NCI-H526 treated with DMSO at 0.1 percent for 48 hours (cell line): ENCODE measurements at regions not wholly inside any gene's neighbourhood (a gene's known extent, or its start where the extent isn't known, plus 50 kb on each side); places are given as distances from the start of the nearest gene placed in this dataset.

Experiments
- DNase-seq: peaks from one replicate; lab custom pipeline; 2025; lab: John Stamatoyannopoulos, UW

DNA sequence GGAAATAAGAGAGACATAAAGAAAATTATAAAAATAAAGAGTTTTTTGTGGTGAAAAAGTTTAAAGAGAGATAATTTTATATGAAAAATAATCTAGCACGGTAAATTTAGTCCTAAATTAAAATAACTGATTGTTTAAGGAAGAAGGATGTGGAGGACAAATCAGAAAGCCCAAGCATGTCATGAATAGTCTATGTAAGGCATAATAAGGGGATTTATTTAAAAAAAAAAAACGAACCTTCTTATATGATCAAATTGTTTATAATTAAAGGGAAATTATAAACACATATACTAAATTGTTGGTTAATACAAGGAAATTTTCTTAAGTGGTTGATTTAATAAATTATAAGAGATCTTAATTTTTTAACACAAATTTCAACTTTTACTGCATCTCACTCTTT, 551.8 kb upstream of the TYRP1 start:
- DNase-seq: no peak

DNA sequence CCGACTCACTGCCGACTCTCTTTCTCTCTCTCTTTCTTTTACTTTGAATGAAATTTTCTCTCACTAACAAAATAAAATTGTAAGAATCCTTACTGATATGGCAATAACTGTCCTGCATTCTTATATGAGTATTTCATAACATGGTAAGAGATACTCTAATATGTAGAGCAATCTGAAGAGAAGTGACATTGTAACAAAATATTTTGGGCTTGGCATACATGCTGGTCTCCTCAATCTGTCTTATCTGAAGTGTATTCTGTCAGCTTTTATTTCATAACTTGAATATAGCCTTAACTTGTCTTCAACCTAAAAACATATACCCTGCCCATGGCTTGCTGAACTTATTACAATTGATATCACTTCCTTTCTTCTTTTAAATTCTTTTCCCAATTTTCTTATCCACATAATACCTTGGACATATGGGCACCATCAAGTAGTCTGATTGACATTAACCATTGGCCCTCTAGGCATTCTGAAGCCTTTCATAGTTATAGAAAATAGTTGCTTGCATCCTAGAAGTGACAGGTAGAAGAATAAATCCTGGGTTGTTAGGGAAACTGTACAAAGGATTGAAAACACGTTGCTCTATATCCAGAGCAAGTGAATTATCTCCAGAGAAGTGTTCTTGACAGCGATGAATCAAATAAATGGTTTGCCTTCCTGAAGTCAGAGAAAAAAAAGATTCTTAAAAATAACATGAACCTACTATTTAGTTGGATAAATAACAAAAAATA, 537.6 kb upstream of the TYRP1 start:
- no peak for DNase-seq

DNA sequence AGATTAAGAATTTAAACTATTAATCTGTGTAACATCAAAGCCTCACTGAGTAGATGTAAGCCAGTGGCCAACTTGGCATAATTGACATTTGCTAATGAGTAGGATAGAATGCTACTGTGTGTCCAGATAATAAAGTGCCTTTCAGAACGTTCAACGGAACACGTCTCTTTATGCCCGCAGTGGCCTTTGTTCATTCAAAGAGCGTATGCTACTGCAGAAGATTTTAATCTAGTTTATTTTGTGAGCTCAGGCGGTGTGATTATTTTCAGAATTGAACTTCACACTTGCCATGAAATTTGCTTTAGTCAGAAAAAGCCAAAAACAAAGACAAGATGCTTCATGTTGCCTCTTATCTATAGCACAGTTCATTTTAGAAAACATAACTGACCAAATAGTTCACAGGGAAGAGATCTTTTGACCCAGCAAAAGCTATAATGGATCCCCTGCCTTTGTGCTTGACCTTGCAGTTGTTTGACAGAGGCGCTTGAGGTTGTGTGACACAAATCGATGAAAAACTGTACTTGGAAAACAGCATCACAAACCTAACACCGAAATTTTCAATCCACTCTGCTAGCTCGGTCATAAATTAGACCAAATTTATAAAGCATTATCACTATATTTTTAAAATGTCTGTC, 530.9 kb upstream of the TYRP1 start:
- DNase-seq: no peak

DNA sequence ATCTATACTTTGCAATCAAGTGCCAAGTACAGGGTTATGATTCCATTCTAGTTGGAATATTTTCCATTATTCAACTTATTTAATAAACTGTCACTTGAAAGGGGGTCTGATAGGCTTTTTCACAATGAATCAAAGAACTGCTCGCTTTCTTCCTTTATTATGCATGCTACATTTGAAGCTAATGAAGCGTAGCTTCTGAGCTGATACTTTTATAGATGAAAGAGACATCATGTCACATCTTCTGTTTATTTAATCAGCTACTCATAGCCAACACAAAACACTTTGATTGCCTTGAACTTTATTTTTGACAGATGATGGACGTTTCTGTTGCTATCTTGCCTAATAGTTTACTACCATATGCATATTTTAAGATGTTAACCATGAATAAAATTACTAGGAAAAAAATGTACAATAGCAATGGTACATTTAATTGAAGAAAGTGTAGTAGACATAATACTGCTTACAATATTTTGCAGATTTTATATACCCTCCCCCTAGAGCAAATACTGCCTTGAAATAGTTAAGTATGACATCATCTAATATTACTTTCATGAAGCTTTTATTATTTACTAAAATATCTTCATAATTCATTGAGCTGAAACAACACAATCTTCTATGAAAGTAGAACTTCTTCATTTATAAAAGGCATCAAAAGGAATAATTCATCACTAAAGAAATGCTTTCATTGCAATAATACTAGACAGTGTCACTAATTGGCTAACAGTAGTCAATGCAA, 529.3 kb upstream of the TYRP1 start:
- DNase-seq: no peak

DNA sequence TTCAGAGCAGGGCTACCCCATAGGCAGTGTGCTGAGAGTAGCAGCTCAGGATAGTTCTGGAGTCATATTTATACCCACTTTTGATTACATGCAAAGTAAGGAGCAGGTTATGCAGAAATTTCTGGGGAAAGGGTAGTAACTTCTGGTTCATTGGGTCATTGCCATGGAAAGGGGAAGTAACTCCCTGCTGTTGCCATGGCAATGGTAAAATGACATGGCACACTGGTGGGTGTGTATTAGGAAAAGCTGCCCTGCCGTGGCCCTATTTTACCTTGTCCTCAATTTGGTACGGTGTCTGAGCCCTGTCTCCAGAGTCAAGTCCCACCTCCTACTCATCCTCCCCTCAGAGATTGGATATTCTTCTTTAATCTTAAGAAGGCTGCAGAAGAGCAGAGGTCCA, 526.7 kb upstream of the TYRP1 start:
- no peak for DNase-seq

DNA sequence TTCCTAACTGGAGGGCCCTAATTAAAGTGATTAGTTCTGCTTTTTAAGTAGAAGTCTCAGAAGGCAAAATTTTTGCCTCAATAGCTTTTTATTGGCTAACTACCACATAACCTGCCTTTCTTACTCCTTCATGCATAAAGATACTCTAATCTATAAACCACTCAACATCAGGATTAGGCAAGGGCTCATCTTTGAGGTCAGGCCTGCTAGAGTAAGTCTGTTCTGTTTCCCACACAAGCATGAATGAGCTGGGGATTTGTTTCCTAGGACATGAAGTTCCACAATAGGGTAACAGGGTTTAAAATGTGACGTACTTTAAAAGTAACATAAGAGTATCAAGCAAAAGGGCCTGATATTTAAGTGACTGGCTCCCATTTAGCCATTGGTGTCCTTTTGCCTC, 522.7 kb upstream of the TYRP1 start:
- no peak for DNase-seq

DNA sequence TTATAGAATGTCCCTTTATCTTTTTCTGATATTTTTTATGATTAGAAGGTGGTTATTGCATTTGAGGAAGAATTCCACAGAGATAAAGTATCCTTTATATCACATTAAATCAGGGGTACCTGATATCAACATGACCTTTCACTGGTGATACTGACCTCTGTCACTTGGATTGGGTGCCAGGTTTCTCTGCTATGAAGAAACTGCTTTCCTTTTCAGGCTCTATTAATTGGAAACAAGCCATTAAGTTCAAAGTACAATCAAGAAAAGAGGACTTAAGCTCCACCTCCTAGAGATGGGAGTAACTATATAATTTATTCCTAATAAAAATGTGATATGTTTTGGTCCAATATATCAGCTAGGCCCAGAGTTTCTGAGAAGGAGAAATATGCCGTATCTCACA, 514.6 kb upstream of the TYRP1 start:
- no peak for DNase-seq

DNA sequence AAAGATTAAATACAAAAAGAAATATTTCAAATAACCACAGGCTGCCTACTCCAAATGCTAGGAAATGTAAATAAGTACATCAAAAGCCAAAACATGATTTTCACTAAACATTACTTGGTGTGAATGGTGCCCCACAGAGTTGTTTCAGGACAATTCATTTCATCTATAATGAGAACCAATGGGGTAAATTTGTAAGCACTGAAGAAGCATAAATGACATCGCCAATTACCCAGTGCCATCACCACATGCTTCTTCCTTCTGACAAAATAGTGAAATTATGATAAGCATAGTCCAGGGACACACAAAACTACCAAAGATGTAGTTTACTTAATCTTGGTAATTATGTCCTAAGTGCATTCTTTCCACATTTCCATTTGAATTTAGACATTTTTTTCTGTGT, 510.4 kb upstream of the TYRP1 start:
- no peak for DNase-seq

DNA sequence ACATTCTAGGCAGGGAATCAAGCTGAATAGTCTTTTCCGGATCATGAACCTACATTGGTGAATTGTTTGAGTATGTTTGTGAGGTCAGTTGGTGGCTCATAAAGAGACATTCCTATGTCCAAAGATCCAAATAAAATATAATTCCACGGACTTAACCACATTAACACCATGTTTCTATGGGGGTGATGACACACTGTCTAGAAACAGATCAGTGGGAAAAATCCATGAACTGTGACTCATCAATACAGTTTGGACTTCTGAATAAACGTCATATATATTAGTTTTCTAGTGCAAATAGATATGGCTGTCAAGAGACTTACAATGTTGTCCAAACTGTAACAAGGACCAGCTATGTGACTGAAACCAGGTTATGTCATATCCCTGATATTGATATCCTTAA, 509.9 kb upstream of the TYRP1 start:
- DNase-seq: no peak

DNA sequence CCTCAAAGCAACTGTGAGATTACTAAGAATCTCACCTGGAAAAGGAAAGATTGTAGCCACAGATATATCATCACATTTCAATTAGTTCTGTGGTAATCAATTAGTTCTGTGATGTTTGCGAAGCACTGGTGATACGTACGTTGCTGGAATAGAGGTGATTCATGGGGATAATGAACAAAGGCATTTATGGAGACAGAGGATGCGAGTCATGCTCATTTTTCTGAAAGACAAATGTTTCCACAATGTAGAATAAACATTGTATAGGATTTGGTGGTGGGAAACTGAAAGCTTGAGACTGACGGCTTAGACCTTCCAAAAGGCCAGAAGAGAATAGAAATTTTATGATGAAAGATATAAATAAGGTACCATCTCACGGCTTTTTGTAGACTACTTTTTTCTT, 507.3 kb upstream of the TYRP1 start:
- no peak for DNase-seq

DNA sequence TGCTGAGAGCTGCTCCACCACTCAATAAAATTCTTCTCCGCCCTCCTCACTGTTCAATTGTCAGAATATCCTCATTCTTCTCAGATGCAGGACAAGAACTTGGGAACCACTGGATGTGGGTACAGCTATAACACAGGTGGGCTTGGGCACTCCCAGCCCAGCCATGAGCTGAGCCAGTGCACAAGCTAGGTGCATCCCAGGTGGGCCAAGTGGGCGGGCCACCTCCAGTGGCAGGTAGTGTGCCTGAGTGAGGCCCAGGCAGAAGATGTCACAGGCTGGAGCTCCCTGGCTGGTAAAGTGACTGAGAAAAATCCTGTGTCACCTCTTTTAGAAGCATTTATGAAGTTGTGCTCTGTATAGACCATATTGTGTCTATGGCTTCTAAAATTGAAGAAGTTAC, 501.6 kb upstream of the TYRP1 start:
- DNase-seq: no peak

DNA sequence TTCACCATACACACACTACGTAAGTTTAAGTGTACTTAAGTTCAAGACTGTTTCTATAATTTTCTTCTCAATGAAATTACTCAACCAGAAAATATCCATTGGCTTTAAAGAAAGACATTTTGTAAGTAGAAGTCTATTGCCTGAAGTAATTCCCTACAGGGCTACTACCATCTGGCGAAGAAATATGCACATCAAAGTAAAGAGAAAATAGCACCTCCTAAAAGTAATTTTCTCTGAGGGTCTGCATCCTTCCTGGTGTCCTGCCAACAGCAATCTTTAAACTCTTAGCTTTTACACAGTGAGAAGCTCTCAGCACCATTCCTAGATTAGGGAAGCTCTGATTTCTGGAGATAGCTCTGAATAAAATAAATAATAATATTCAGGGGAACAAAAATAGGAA, 498.5 kb upstream of the TYRP1 start:
- DNase-seq: no peak

DNA sequence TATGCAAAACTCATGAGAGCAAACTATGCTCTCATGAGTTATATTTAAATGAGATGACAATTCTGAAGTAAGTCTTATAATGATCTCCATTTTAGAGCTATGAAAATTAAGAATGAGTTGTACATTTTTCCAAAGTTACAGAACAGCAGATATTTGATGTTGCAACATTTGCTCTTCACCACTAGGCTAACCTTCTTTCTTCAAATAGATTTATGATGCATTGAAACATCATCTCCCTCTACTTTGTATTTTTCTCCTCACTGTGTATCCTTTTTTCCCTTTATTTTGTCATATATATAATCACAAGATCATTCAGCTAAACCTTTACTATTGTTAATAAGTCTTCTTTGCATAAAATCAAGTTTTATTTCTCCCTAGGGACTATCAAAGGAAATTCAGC, 497.7 kb upstream of the TYRP1 start:
- no peak for DNase-seq

DNA sequence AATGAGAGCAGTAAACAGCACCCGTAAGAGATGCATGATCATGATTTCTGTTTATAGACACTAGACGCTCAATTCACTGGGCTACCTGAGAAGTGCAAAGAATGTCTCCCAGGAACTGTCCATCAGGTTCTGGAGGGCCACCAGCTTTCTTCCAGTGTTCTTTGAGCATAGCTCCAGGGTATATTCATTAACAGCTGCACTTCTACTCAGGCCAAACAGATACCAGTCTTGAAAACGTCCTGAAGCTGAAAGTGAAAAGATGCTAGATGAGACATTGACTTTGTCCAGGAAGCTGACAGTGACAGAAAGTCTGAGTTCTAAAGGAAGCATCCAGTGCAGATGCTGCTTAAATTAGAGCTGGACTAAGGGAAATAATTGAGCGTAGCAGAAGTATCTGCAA, 488.7 kb upstream of the TYRP1 start:
- no peak for DNase-seq

DNA sequence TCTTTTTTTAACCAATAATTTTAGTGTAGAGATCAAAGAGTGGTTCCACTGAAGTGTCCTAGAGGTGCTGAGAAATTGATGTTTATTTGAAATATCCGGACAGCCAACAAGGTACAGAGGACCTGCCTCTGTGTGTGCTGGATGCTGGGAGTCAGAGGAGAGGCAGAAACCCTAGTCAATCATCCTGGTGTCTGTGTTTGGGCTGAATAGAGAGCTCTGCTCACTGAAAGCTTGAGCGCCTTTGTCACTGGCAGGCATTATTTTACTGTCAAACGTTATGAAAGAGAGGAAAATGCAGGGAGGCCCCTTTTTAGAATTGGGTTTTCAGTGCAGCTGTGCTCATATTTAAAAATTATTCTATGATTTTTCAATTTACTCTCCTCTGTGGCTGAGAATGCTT, 480.3 kb upstream of the TYRP1 start:
- DNase-seq: no peak

DNA sequence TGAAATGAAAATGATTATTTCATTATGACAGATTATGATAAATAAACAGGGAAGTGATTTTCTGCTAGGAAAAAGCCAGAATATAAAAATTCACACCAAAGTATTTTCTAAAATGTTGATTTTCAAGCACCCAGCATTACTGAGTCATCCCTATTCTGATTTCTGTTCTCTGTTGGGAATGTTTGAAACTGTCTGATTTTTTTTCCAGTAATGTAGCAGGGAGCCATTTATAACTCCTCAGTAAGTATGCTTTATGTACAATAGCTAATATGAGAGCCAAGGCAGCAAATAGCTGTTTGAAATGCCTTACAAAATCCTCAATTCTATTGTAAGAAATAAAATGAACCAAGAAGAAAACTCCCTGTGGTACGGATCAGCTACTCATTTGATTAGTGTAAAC, 471.7 kb upstream of the TYRP1 start:
- no peak for DNase-seq

DNA sequence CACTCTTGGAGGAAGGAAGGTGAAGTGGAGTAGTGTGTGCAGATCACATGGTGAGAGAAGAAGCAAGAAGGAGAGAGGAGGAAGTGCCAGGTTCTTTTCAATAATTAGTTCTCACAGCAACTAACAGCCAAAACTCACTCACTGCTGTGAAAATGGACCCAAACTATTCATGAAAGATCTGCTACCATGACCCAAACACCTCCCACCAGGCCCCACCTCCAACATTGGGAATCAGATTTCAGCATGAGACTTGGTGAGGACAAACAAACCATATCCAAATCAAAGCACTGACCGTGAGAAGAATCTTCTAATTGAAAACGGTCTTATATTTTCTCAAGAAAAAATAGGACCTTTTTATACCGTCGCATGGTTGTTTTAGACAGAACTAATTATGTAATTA, 468.7 kb upstream of the TYRP1 start:
- no peak for DNase-seq

DNA sequence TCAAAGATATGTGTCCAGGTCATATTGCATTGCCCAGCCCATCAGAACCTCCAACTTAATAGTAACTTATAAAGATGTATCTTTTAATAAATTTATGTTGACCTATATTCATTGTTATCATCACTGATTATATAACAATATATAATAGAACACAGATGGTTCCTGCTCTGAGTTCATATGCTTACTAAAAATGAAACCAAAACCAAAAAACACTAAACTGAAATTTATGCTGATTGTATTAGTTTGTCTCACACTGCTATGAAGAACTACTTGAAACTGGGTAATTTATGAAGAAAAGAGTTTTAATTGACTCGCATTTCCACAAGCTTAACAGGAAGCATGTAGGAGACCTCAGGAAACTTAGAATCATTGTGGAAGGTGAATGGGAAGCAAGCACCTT, 462.5 kb upstream of the TYRP1 start:
- no peak for DNase-seq

DNA sequence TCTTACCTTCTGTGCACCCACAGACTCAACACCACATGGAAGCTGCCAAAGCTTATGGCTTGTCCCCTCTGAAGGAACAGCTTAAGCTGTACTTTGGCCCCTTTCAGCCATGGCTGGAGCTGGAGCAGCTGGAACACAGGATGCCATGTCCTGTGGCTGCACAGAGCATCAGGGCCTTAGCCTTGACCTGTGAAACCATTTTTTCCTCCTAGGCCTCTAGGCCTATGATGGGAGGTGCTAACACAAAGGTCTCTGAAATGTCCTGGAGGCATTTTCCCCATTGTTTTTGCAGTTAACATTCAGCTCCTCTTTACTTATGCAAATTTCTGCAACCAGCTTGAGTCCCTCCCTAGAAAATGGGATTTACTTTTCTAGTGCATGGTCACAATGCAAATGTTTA, 461.4 kb upstream of the TYRP1 start:
- DNase-seq: no peak

DNA sequence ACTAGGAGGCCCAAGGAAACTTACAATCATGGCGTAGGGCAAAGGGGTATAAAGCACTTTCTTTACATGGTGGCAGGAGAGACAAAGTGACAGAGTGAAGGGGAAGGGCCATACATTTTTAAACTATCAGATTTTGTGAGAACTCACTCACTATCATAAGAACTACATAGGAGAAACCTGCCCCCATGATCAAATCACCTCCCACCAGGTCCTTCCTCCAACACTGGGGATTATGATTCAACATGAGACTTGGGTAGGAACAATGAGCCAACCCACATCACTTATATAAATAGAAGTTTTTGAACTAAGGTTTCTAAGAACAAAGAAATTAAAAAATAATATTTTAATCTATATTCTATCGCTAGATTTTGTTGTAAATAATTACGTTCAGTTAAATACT, 460.3 kb upstream of the TYRP1 start:
- no peak for DNase-seq

DNA sequence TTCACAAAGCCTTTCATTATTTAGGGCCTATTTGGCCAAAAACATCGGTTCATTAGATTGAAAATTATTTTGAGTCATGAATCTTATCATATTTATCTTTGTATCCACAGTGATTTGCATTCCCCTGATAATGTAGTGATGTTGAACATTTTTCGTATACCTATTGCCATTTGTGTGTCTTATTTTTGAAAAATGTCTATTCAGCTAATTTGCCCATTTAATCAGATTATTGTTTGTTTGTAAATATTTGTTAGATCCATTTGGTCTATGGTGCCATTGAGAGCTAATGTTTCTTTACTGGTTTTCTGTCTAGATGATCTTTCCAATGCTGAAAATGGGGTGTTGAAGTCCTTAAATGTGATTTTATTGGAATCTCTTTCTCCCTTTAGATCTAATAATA, 439.2 kb upstream of the TYRP1 start:
- DNase-seq: no peak

DNA sequence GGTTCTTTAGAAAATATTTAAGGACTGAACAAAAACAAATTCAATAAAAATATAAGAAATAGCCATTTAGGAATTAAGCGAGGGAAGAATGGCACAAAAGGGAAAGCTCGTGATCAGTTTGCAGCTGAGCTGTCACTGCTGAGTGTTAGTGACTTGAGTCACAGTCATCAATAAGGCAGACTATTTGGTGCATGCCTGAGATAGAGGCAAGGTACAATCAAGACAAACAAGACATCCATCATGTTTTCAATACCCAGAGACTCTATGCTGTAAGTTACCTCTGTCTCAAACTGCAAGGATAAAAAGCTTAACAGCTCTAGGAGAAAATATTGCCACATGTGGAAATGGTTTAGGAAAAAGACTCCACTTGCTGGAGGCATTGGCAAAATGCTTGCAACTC, 426.4 kb upstream of the TYRP1 start:
- no peak for DNase-seq

DNA sequence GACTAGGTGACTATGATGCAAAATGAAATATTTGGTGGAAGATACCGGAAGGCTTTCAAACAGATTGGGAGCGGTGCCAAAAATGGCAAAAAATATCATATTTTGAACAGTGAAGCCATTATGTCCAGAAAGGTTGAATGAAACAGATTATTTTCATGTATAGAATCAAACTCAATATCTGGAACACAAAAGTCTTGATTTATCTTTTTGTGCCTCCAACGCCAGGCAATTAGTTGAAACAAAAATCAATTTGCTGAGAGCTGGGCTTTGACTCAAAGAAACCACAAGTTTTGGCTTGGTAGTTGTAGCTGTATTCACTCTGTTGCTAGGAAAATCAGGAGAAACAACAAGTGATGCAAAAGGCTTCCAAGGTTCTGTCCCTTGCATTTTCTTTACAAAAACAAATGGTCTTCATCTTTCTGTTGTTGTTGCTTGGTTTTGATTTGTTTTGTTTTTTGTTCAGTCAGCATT, 421.7 kb upstream of the TYRP1 start:
- DNase-seq: no peak
